ENCODE measurements at regions not wholly inside any gene's neighbourhood (a gene's known extent, or its start where the extent isn't known, plus 50 kb on each side); places are given as distances from the start of the nearest gene placed in this dataset.

- TF ChIP-seq CTCF (conservative IDR thresholded peaks at IDR 0.05; ENCODE audit: low read length) (no peak), EZH2phosphoT487 (IDR thresholded peaks at IDR 0.05; ENCODE audit: borderline replicate concordance) (no peak)
Measured at GRCh38 chr2:186098821-186099220, 360.2 kb downstream of the FSIP2 start.

Measured in Loucy (cell line).